ENCODE measurements at regions not wholly inside any gene's neighbourhood (a gene's known extent, or its start where the extent isn't known, plus 50 kb on each side); places are given as distances from the start of the nearest gene placed in this dataset.

GRCh38 chr11:90911192-90911591, 688.3 kb upstream of the CHORDC1 start:
- Histone ChIP-seq H3K9me3 (ENCODE audit: control extremely low read depth in 1 of 3, control insufficient read depth in 2 of 3, insufficient read depth in 1 of 3, low read length in 2 of 3) (peaks cover 0 to 4% (median 0%) of the 10 kb centered on the region in 3 donors), H3K27me3 (replicated peaks in 1 of 4; ENCODE audit: control extremely low read depth in 1 of 4, control insufficient read depth in 3 of 4, insufficient read depth in 4 of 4, low read length in 3 of 4) (no peaks in the 10 kb centered on the region), H2AFZ (ENCODE audit: insufficient read depth, low read depth, low read length, poor library complexity, severe bottlenecking) (no peak overlapping the region), H3K9ac (ENCODE audit: low read length) (no peak overlapping the region), H3K36me3 (replicated peaks in 1 of 2; ENCODE audit: control extremely low read depth in 1 of 2, control insufficient read depth in 1 of 2, extremely low read depth in 1 of 2, insufficient read depth in 2 of 2, low read length in 1 of 2) (no peaks in the 10 kb centered on the region), H3K27ac (ENCODE audit: low read length in 2 of 2) (no peak overlapping the region), H3K4me2 (replicated peaks; ENCODE audit: low read depth, low read length, poor library complexity, severe bottlenecking) (no peak overlapping the region), H3K4me1 (ENCODE audit: control insufficient read depth in 2 of 2, insufficient read depth in 2 of 2, low read length in 2 of 2) (no peaks in the 10 kb centered on the region), H3K4me3 (ENCODE audit: control extremely low read depth in 1 of 5, extremely low read depth in 1 of 5, insufficient read depth in 1 of 5, low read depth in 2 of 5, low read length in 4 of 5) (no peak overlapping the region), H3K79me2 (ENCODE audit: control insufficient read depth, insufficient read depth, low read length) (no peaks in the 10 kb centered on the region), H4K20me1 (ENCODE audit: control insufficient read depth, insufficient read depth, low read length, poor library complexity, severe bottlenecking) (no peaks in the 10 kb centered on the region)
- Mint-ChIP-seq H3K4me3 (no peak overlapping the region), H3K27me3 (no peaks in the 10 kb centered on the region), H3K27ac (no peak overlapping the region), H3K4me1 (no peaks in the 10 kb centered on the region), H3K9me3 (ENCODE audit: insufficient read depth) (peaks cover 3% of the 10 kb centered on the region)
- no peak for DNase-seq
- TF ChIP-seq CTCF (IDR thresholded peaks at IDR 0.05) (no peak), EZH2 (IDR thresholded peaks at IDR 0.05; ENCODE audit: borderline replicate concordance, insufficient read depth, low read depth, low read length, poor library complexity, severe bottlenecking) (no peak)
- CTCF ChIA-PET = no interaction called here
- intact Hi-C loops (cut with micrococcal nuclease) = no loop called here
- POLR2A ChIA-PET = no interaction called here
- no peak for ATAC-seq (ENCODE audit: low read depth)
- no CpG with 5 or more reads among the region's 2 CpGs for WGBS (ENCODE audit: insufficient coverage)

- H3K9ac ChIP-seq (ENCODE audit: low read length) = no peak overlapping the region
- Mint-ChIP-seq H3K9me3 (ENCODE audit: insufficient read depth) (peaks cover 2% of the 10 kb centered on the region), H3K27me3 (no peaks in the 10 kb centered on the region), H3K4me1 (no peaks in the 10 kb centered on the region), H3K4me3 (no peak overlapping the region), H3K27ac (no peak overlapping the region)
- H3K4me1 ChIP-seq (ENCODE audit: control insufficient read depth in 2 of 2, insufficient read depth in 2 of 2, low read length in 2 of 2) = no peaks in the 10 kb centered on the region
- no peak overlapping the region for H3K27ac ChIP-seq (ENCODE audit: low read length in 2 of 2)
- DNase-seq (no peak), ATAC-seq (ENCODE audit: low read depth) (no peak)
- TF ChIP-seq EZH2 (IDR thresholded peaks at IDR 0.05; ENCODE audit: borderline replicate concordance, insufficient read depth, low read depth, low read length, poor library complexity, severe bottlenecking) = no peak
- TF ChIP-seq CTCF (IDR thresholded peaks at IDR 0.05) = no peak
- H3K27me3 ChIP-seq (replicated peaks in 1 of 4; ENCODE audit: control extremely low read depth in 1 of 4, control insufficient read depth in 3 of 4, insufficient read depth in 4 of 4, low read length in 3 of 4) = no peaks in the 10 kb centered on the region
- H3K79me2 ChIP-seq (ENCODE audit: control insufficient read depth, insufficient read depth, low read length) = no peaks in the 10 kb centered on the region
- H3K4me2 ChIP-seq (replicated peaks; ENCODE audit: low read depth, low read length, poor library complexity, severe bottlenecking) = no peak overlapping the region
- no CpG with 5 or more reads among the region's 3 CpGs for WGBS (ENCODE audit: insufficient coverage)
- peaks cover 0 to 4% (median 0%) of the 10 kb centered on the region in 3 donors for H3K9me3 ChIP-seq (ENCODE audit: control extremely low read depth in 1 of 3, control insufficient read depth in 2 of 3, insufficient read depth in 1 of 3, low read length in 2 of 3)
- no peak overlapping the region for H3K4me3 ChIP-seq (ENCODE audit: control extremely low read depth in 1 of 5, extremely low read depth in 1 of 5, insufficient read depth in 1 of 5, low read depth in 2 of 5, low read length in 4 of 5)
- intact Hi-C loops (cut with micrococcal nuclease) = no loop called here
- CTCF ChIA-PET = no interaction called here
- H3K36me3 ChIP-seq (replicated peaks in 1 of 2; ENCODE audit: control extremely low read depth in 1 of 2, control insufficient read depth in 1 of 2, extremely low read depth in 1 of 2, insufficient read depth in 2 of 2, low read length in 1 of 2) = no peaks in the 10 kb centered on the region
- no peaks in the 10 kb centered on the region for H4K20me1 ChIP-seq (ENCODE audit: control insufficient read depth, insufficient read depth, low read length, poor library complexity, severe bottlenecking)
- no peak overlapping the region for H2AFZ ChIP-seq (ENCODE audit: insufficient read depth, low read depth, low read length, poor library complexity, severe bottlenecking)
- POLR2A ChIA-PET = no interaction called here
These were observed 685.2 kb upstream of the CHORDC1 start for GRCh38 chr11:90908074-90908473.
